Keratinocyte (primary cell): ENCODE measurements at regions not wholly inside any gene's neighbourhood (a gene's known extent, or its start where the extent isn't known, plus 50 kb on each side); places are given as distances from the start of the nearest gene placed in this dataset.

Experiments used
- DNase-seq: peaks from one replicate; pipeline ENCODE4 v3.0.0-alpha.2; 2011; ENCODE audit warnings: low read depth, missing footprints, low spot score
- FAIRE-seq: peaks from 2 replicates; lab custom pipeline; 2011; peaks lifted over from hg19 to GRCh38; lab: Jason Lieb, UNC
- H2AFZ ChIP-seq: 2 replicates; pipeline ENCODE4 v1.6.0; 2012; ENCODE audit warnings: low read length, control low read depth, inconsistent platforms; ENCODE audit not compliant: control insufficient read depth
- H3K27ac ChIP-seq: 2 replicates; pipeline ENCODE4 v1.5.1; 2011; ENCODE audit warnings: low read length; ENCODE audit not compliant: control insufficient read depth, insufficient read depth
- H3K27me3 ChIP-seq: 3 replicates; pipeline ENCODE4 v1.6.0; 2011; ENCODE audit warnings: low read length; ENCODE audit not compliant: control insufficient read depth, insufficient read depth; ENCODE audit errors: extremely low read depth
- H3K36me3 ChIP-seq, 2 experiments: 2 replicates in 1 of 2; 3 replicates in 1 of 2; pipeline ENCODE4 v1.5.1; 2011; ENCODE audit warnings: low read length in 2 of 2, mild to moderate bottlenecking in 1 of 2; ENCODE audit not compliant: control insufficient read depth in 2 of 2, insufficient read depth in 2 of 2; ENCODE audit errors: extremely low read depth in 1 of 2
- H3K4me1 ChIP-seq: 3 replicates; pipeline ENCODE4 v1.5.1; 2011; ENCODE audit warnings: low read length; ENCODE audit not compliant: control insufficient read depth, insufficient read depth; ENCODE audit errors: extremely low read depth
- H3K4me2 ChIP-seq: 3 replicates; pipeline ENCODE4 v1.6.0; 2011; ENCODE audit warnings: low read depth, low read length; ENCODE audit not compliant: control insufficient read depth, insufficient read depth; ENCODE audit errors: extremely low read depth
- H3K4me3 ChIP-seq, 3 experiments: fragments of 200-600 bp in 1 of 3; sonication (generic) in 1 of 3; 2 replicates in 2 of 3; 3 replicates in 1 of 3; pipeline ENCODE4 v1.5.1; 2011 to 2016; ENCODE audit warnings: low read length in 3 of 3, mild to moderate bottlenecking in 3 of 3, control low read depth in 2 of 3, inconsistent platforms in 1 of 3, low read depth in 1 of 3, mixed read lengths in 1 of 3, mixed run types in 1 of 3, moderate library complexity in 1 of 3; ENCODE audit not compliant: control insufficient read depth in 2 of 3, insufficient read depth in 2 of 3; ENCODE audit errors: extremely low read depth in 1 of 3
- H3K79me2 ChIP-seq: 2 replicates; pipeline ENCODE4 v1.6.0; 2012; ENCODE audit warnings: low read length; ENCODE audit not compliant: control insufficient read depth, insufficient read depth
- H3K9ac ChIP-seq: 3 replicates; pipeline ENCODE4 v1.6.0; 2011; ENCODE audit warnings: low read length; ENCODE audit not compliant: control insufficient read depth, insufficient read depth; ENCODE audit errors: extremely low read depth
- H3K9me1 ChIP-seq: 3 replicates; pipeline ENCODE4 v1.6.0; 2011; ENCODE audit warnings: low read length; ENCODE audit not compliant: control insufficient read depth, insufficient read depth; ENCODE audit errors: extremely low read depth
- H3K9me3 ChIP-seq: 2 replicates; pipeline ENCODE4 v1.5.1; 2012; ENCODE audit warnings: low read depth, low read length; ENCODE audit not compliant: control insufficient read depth
- H4K20me1 ChIP-seq: 3 replicates; pipeline ENCODE4 v1.6.0; 2011; ENCODE audit warnings: low read length; ENCODE audit not compliant: control insufficient read depth, insufficient read depth; ENCODE audit errors: extremely low read depth
- EZH2 ChIP-seq: IDR thresholded peaks from one replicate; pipeline ENCODE4 v1.6.1; 2012; ENCODE audit warnings: inconsistent platforms, mild to moderate bottlenecking, low read length, moderate library complexity
- dilution Hi-C: fragments of 300-500 bp; cut with MboI; formaldehyde crosslinking; loops from one replicate; pipeline ENCODE4 v1.7.0; 2020; ENCODE audit warnings: low sequenced_read_pairs; ENCODE audit not compliant: extremely low pct_ligation_motif_present
- TF ChIP-seq, protein P1 (sequence below), 3 experiments: IDR thresholded peaks in 1 of 3; conservative IDR thresholded peaks in 1 of 3; optimal IDR thresholded peaks in 1 of 3; 2 replicates in 2 of 3; 3 replicates in 1 of 3; pipeline versions ENCODE3 to v1.5.1; 2011; ENCODE audit warnings: low read length in 3 of 3, mild to moderate bottlenecking in 3 of 3, moderate library complexity in 2 of 3, control low read depth in 1 of 3, inconsistent platforms in 1 of 3; ENCODE audit not compliant: insufficient read depth in 2 of 3; ENCODE audit errors: extremely low read depth in 1 of 3

DNA sequence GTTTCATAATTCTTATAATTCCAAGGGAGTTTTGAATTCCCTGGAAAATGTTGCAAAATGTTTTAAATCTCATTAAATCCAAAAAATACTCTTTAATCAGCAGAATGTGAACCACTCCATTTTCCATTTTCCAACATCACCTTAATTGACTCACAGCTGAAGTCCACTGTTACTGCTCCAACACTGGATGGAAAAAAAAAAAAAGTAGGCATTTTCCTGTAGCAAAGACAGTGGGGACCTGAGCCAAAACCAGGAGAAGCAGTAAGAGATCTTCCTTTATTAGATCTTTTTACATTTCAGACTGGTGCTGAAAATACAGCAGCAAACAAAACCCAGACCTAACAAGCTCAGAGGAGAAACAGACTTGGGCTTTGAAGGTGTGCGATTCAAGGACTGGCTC, 62.4 kb upstream of the SPATS2L start:
- no peaks in the 10 kb centered on the region for H3K79me2 ChIP-seq
- H4K20me1 ChIP-seq, result no peaks in the 10 kb centered on the region
- FAIRE-seq (no peak), DNase-seq (no peak)
- H3K4me1 ChIP-seq, result no peaks in the 10 kb centered on the region
- no peaks in the 10 kb centered on the region for H3K9me3 ChIP-seq
- H3K4me2 ChIP-seq, result no peak overlapping the region
- H3K4me3 ChIP-seq, result no peak overlapping the region
- TF ChIP-seq, protein P1, sequence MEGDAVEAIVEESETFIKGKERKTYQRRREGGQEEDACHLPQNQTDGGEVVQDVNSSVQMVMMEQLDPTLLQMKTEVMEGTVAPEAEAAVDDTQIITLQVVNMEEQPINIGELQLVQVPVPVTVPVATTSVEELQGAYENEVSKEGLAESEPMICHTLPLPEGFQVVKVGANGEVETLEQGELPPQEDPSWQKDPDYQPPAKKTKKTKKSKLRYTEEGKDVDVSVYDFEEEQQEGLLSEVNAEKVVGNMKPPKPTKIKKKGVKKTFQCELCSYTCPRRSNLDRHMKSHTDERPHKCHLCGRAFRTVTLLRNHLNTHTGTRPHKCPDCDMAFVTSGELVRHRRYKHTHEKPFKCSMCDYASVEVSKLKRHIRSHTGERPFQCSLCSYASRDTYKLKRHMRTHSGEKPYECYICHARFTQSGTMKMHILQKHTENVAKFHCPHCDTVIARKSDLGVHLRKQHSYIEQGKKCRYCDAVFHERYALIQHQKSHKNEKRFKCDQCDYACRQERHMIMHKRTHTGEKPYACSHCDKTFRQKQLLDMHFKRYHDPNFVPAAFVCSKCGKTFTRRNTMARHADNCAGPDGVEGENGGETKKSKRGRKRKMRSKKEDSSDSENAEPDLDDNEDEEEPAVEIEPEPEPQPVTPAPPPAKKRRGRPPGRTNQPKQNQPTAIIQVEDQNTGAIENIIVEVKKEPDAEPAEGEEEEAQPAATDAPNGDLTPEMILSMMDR (optimal IDR thresholded peaks at IDR 0.05 in 1 of 3, IDR thresholded peaks at IDR 0.05 in 1 of 3, conservative IDR thresholded peaks at IDR 0.05 in 1 of 3; ENCODE audit: extremely low read depth in 1 of 3, insufficient read depth in 2 of 3, low read length in 3 of 3), result no peak
- TF ChIP-seq EZH2, result no peak
- no peaks in the 10 kb centered on the region for H3K36me3 ChIP-seq
- no peak overlapping the region for H3K9ac ChIP-seq
- no peaks in the 10 kb centered on the region for H3K9me1 ChIP-seq
- dilution Hi-C loops, result no loop called here
- H3K27me3 ChIP-seq, result no peaks in the 10 kb centered on the region
- no peak overlapping the region for H2AFZ ChIP-seq
- H3K27ac ChIP-seq, result no peak overlapping the region

- dilution Hi-C loops, result no loop called here
Measured at GRCh38 chr2:200247494-200247893, 59.0 kb upstream of the SPATS2L start.

More at GRCh38 chr2:200247494-200247893, 59.0 kb upstream of the SPATS2L start:
- no peak for TF ChIP-seq EZH2
- TF ChIP-seq, protein P1 (optimal IDR thresholded peaks at IDR 0.05 in 1 of 3, IDR thresholded peaks at IDR 0.05 in 1 of 3, conservative IDR thresholded peaks at IDR 0.05 in 1 of 3; ENCODE audit: extremely low read depth in 1 of 3, insufficient read depth in 2 of 3, low read length in 3 of 3), result no peak
- H3K9me1 ChIP-seq, result no peaks in the 10 kb centered on the region
- H3K27me3 ChIP-seq, result no peaks in the 10 kb centered on the region
- H3K27ac ChIP-seq, result no peak overlapping the region
- no peak overlapping the region for H3K4me2 ChIP-seq
- no peak for DNase-seq
- no peaks in the 10 kb centered on the region for H3K79me2 ChIP-seq
- no peak overlapping the region for H3K9ac ChIP-seq
- H2AFZ ChIP-seq, result no peak overlapping the region
- no peaks in the 10 kb centered on the region for H3K9me3 ChIP-seq
- no peaks in the 10 kb centered on the region for H3K36me3 ChIP-seq
- no peaks in the 10 kb centered on the region for H3K4me1 ChIP-seq
- H4K20me1 ChIP-seq, result no peaks in the 10 kb centered on the region
- no peak for FAIRE-seq
- H3K4me3 ChIP-seq, result no peak overlapping the region
